GM12891 (cell line): ENCODE measurements at regions not wholly inside any gene's neighbourhood (a gene's known extent, or its start where the extent isn't known, plus 50 kb on each side); places are given as distances from the start of the nearest gene placed in this dataset.
"Not testable (repeated sequence)": the region's sequence is repeated elsewhere in the genome, so short reads cannot be mapped to it uniquely, and the experiment has no call there.

ENCODE experiments used
- POLR2A ChIP-seq: IDR thresholded peaks from 2 replicates; pipeline ENCODE4 v1.6.1; 2011; ENCODE audit warnings: low read depth, low read length, control low read depth
- POLR2AphosphoS5 ChIP-seq: IDR thresholded peaks from 2 replicates; pipeline ENCODE4 v1.6.1; 2011; ENCODE audit warnings: low read depth, low read length, control low read depth
- SPI1 ChIP-seq: IDR thresholded peaks from 2 replicates; pipeline ENCODE4 v1.6.1; 2011; ENCODE audit warnings: low read depth, low read length, control low read depth
- TAF1 ChIP-seq: IDR thresholded peaks from 2 replicates; pipeline ENCODE4 v1.6.1; 2011; ENCODE audit warnings: low read depth, low read length, control low read depth

DNA sequence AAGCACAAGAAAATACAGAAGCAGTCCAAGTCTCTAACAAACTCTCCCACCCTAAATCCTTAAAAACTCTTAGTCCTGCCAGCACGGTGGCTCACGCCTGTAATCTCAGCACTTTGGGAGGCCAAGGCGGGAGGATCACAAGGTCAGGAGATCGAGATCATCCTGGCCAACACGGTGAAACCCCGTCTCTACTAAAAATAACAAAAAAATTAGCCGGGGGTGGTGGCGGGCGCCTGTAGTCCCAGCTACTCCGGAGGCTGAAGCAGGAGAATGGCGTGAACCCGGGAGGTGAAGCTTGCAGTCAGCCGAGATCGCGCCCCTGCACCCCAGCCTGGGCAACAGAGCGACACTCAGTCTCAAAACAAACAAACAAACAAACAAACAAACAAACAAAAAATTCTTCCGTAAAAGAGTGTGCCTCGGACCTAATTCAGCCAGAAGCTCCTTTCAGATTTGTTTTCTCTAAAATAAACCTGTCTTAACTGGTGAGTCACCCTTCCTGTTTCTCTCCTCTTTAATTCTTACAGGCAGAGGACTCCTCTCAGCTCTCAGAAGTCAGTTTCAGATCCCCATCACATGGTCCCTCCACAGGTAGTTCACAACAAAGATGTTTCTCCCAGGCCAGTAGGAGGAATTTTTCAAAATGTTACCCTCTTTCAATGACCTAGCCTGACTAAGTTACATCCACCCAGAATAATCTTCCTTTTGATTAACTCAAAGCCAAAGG lies 953.2 kb downstream of the STIM2 start:
- TF ChIP-seq POLR2A, POLR2AphosphoS5, TAF1: not testable (repeated sequence)
- TF ChIP-seq SPI1 = peak; percentile 39; the same call in 1 of the 2 replicates
